DLD1 (cell line): ENCODE measurements at regions not wholly inside any gene's neighbourhood (a gene's known extent, or its start where the extent isn't known, plus 50 kb on each side); places are given as distances from the start of the nearest gene placed in this dataset.
"Not testable (repeated sequence)": the region's sequence is repeated elsewhere in the genome, so short reads cannot be mapped to it uniquely, and the experiment has no call there.

Experiments used
- in situ Hi-C: cut with HindIII; loops from 2 replicates; pipeline ENCODE4 v1.10.0; 2017; ENCODE audit warnings: low sequenced_read_pairs

- in situ Hi-C loops: loop anchor here (5.0 kb wide), 1 partner anchor 62 kb away; no protein-coding TSS in a partner anchor
These were observed 99.5 kb upstream of the FOXB1 start for GRCh38 chr15:59904450-59905135.

GRCh38 chr15:59896663-59897074 lies 107.4 kb upstream of the FOXB1 start:
- in situ Hi-C loops: no loop called here

- in situ Hi-C loops: no loop called here
These were observed 109.3 kb upstream of the FOXB1 start for GRCh38 chr15:59894835-59895234.

- in situ Hi-C loops: no loop called here
These were observed 111.1 kb upstream of the FOXB1 start for GRCh38 chr15:59892985-59893384.

- in situ Hi-C loops: not testable (repeated sequence)
These were observed 116.2 kb upstream of the FOXB1 start for GRCh38 chr15:59887870-59888269.

- in situ Hi-C loops: no loop called here
These were observed 116.9 kb upstream of the FOXB1 start for GRCh38 chr15:59887211-59887610.

GRCh38 chr15:59886441-59886840 lies 117.7 kb upstream of the FOXB1 start:
- in situ Hi-C loops: no loop called here

GRCh38 chr15:59885832-59886231 lies 118.3 kb upstream of the FOXB1 start:
- in situ Hi-C loops: no loop called here

- in situ Hi-C loops: no loop called here
These were observed 124.4 kb upstream of the FOXB1 start for GRCh38 chr15:59879506-59880265.

GRCh38 chr15:59876140-59876539 lies 128.0 kb upstream of the FOXB1 start:
- in situ Hi-C loops: no loop called here

- in situ Hi-C loops: no loop called here
These were observed 130.4 kb upstream of the FOXB1 start for GRCh38 chr15:59873644-59874272.

- in situ Hi-C loops: loop anchor here (10.0 kb wide), 1 partner anchor 318 kb away; no protein-coding TSS in a partner anchor
These were observed 136.8 kb upstream of the FOXB1 start for GRCh38 chr15:59867086-59867855.

- in situ Hi-C loops: loop anchor here (10.0 kb wide), 1 partner anchor 318 kb away; no protein-coding TSS in a partner anchor
These were observed 137.5 kb upstream of the FOXB1 start for GRCh38 chr15:59866642-59867041.

- in situ Hi-C loops: loop anchor here (10.0 kb wide), 1 partner anchor 322 kb away; no protein-coding TSS in a partner anchor
These were observed 141.6 kb upstream of the FOXB1 start for GRCh38 chr15:59862191-59863155.

GRCh38 chr15:59847968-59848367 lies 156.1 kb upstream of the FOXB1 start:
- in situ Hi-C loops: no loop called here

GRCh38 chr15:59845942-59846499 lies 156.9 kb upstream of the BNIP2 start:
- in situ Hi-C loops: no loop called here

GRCh38 chr15:59843609-59844008 lies 154.5 kb upstream of the BNIP2 start:
- in situ Hi-C loops: loop anchor here (5.0 kb wide), 1 partner anchor 59 kb away; no protein-coding TSS in a partner anchor

- in situ Hi-C loops: loop anchor here (5.0 kb wide), 1 partner anchor 61 kb away; no protein-coding TSS in a partner anchor
These were observed 151.9 kb upstream of the BNIP2 start for GRCh38 chr15:59841036-59841435.

GRCh38 chr15:59839906-59840305 lies 150.8 kb upstream of the BNIP2 start:
- in situ Hi-C loops: loop anchor here (5.0 kb wide), 1 partner anchor 62 kb away; no protein-coding TSS in a partner anchor
